ENCODE measurements at regions not wholly inside any gene's neighbourhood (a gene's known extent, or its start where the extent isn't known, plus 50 kb on each side); places are given as distances from the start of the nearest gene placed in this dataset.

DNA sequence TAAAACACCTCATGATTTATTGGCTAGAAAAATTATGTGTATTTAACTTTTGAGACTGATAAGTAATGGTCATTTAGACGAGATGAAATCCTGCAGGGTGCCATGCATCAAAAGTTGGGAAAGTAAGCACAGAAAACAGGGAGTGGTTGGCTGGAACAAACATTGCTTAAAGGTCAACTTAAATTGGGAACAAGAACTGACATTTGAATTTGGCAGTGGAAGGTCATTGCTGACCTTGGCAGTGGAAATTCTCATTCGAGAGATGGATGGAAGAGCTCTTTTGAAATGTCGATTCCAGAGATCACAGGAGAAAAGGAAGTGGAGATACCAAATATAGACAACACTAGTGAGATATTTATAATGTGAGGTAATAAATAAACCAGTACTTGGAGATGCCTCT, 572.8 kb downstream of the TRAM1L1 start:
- no peak for TF ChIP-seq GABPA (IDR thresholded peaks at IDR 0.05; ENCODE audit: low read depth)
- TF ChIP-seq, protein P1, sequence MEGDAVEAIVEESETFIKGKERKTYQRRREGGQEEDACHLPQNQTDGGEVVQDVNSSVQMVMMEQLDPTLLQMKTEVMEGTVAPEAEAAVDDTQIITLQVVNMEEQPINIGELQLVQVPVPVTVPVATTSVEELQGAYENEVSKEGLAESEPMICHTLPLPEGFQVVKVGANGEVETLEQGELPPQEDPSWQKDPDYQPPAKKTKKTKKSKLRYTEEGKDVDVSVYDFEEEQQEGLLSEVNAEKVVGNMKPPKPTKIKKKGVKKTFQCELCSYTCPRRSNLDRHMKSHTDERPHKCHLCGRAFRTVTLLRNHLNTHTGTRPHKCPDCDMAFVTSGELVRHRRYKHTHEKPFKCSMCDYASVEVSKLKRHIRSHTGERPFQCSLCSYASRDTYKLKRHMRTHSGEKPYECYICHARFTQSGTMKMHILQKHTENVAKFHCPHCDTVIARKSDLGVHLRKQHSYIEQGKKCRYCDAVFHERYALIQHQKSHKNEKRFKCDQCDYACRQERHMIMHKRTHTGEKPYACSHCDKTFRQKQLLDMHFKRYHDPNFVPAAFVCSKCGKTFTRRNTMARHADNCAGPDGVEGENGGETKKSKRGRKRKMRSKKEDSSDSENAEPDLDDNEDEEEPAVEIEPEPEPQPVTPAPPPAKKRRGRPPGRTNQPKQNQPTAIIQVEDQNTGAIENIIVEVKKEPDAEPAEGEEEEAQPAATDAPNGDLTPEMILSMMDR (IDR thresholded peaks at IDR 0.05; ENCODE audit: insufficient read depth, low read length), result no peak

Measured in HL-60 (cell line).